ENCODE measurements at regions not wholly inside any gene's neighbourhood (a gene's known extent, or its start where the extent isn't known, plus 50 kb on each side); places are given as distances from the start of the nearest gene placed in this dataset.

DNA sequence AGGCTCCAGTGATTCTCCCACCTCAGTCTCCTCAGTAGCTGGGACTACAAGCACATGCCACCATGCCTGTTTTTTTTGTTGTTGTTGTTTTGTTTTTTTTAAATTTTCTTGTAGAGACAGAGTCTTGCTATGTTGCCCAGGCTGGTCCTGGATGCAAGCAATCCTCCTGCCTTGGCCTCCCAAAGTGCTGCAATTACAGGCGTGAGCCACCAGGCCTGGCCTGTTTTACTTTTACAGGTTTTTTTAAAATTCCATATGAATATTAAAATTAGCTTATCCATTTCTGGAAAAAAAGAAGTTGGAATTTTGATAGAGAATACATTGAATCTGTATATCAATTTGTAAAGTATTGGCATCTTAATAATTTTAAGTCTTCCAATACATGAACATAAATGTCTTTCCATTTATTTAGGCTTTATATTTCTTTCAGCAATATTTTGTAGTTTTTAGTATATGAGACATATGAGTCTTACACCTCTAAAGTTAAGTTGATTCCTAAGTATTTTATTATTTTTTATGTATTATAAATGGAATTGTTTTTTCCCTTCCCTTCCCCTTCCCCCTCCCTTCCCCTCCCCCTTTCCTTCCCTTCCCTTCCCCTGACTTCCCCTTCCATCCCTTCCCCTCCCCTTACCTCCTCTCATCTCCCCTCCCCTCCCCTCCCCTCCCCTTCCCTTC lies 323.5 kb upstream of the SALL1 start:
- TF ChIP-seq, protein P1, sequence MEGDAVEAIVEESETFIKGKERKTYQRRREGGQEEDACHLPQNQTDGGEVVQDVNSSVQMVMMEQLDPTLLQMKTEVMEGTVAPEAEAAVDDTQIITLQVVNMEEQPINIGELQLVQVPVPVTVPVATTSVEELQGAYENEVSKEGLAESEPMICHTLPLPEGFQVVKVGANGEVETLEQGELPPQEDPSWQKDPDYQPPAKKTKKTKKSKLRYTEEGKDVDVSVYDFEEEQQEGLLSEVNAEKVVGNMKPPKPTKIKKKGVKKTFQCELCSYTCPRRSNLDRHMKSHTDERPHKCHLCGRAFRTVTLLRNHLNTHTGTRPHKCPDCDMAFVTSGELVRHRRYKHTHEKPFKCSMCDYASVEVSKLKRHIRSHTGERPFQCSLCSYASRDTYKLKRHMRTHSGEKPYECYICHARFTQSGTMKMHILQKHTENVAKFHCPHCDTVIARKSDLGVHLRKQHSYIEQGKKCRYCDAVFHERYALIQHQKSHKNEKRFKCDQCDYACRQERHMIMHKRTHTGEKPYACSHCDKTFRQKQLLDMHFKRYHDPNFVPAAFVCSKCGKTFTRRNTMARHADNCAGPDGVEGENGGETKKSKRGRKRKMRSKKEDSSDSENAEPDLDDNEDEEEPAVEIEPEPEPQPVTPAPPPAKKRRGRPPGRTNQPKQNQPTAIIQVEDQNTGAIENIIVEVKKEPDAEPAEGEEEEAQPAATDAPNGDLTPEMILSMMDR (IDR thresholded peaks at IDR 0.05): no peak
- TF ChIP-seq POLR2AphosphoS5 (IDR thresholded peaks at IDR 0.05; ENCODE audit: insufficient read depth in 1 of 2, low read depth in 1 of 2) (no peak), POLR2A (IDR thresholded peaks at IDR 0.05) (no peak)

Data from vagina (tissue), 2 donors.